GM20000 (cell line): ENCODE measurements at regions not wholly inside any gene's neighbourhood (a gene's known extent, or its start where the extent isn't known, plus 50 kb on each side); places are given as distances from the start of the nearest gene placed in this dataset.

ENCODE experiments used
- DNase-seq: peaks from one replicate; pipeline ENCODE4 v3.0.0; 2012; ENCODE audit warnings: low spot score
- CTCF ChIP-seq: IDR thresholded peaks from 2 replicates; pipeline ENCODE4 v1.5.1; 2012; ENCODE audit warnings: mild to moderate bottlenecking, control low read depth; ENCODE audit errors: extremely low read depth, missing control alignments

GRCh38 chr18:45161850-45162249, 453.4 kb upstream of the SLC14A2 start:
- no peak for TF ChIP-seq CTCF
- DNase-seq = peak; percentile 7

GRCh38 chr18:45163871-45164270, 451.4 kb upstream of the SLC14A2 start:
- no peak for TF ChIP-seq CTCF
- no peak for DNase-seq

- DNase-seq = no peak
- no peak for TF ChIP-seq CTCF
These were observed 450.7 kb upstream of the SLC14A2 start for GRCh38 chr18:45164551-45164950.

GRCh38 chr18:45165176-45165713, 450.0 kb upstream of the SLC14A2 start:
- TF ChIP-seq CTCF = no peak

GRCh38 chr18:45165871-45166270, 449.4 kb upstream of the SLC14A2 start:
- DNase-seq = no peak
- TF ChIP-seq CTCF = no peak

More at GRCh38 chr18:45165176-45165713, 450.0 kb upstream of the SLC14A2 start:
- DNase-seq = no peak

- TF ChIP-seq CTCF = no peak
- no peak for DNase-seq
These were observed 448.9 kb upstream of the SLC14A2 start for GRCh38 chr18:45166341-45166835.

GRCh38 chr18:45166836-45167551, 448.3 kb upstream of the SLC14A2 start:
- TF ChIP-seq CTCF = no peak
- no peak for DNase-seq
